ENCODE measurements at regions not wholly inside any gene's neighbourhood (a gene's known extent, or its start where the extent isn't known, plus 50 kb on each side); places are given as distances from the start of the nearest gene placed in this dataset.

GRCh38 chr17:65381152-65381551 is 180.3 kb downstream of the AXIN2 start:
- FAIRE-seq (no peak), DNase-seq (ENCODE audit: extremely low spot score, insufficient read length, low read depth) (no peak)

- FAIRE-seq (no peak), DNase-seq (ENCODE audit: extremely low spot score, insufficient read length, low read depth) (no peak)
These were observed 186.5 kb downstream of the AXIN2 start for GRCh38 chr17:65374966-65375365.

GRCh38 chr17:65371702-65372101 is 189.7 kb downstream of the AXIN2 start:
- DNase-seq (ENCODE audit: extremely low spot score, insufficient read length, low read depth) (no peak), FAIRE-seq (no peak)

GRCh38 chr17:65370669-65371131 is 190.7 kb downstream of the AXIN2 start:
- no peak for FAIRE-seq

GRCh38 chr17:65368341-65368740 is 193.1 kb downstream of the AXIN2 start:
- FAIRE-seq (no peak), DNase-seq (ENCODE audit: extremely low spot score, insufficient read length, low read depth) (no peak)

More at GRCh38 chr17:65370669-65371131, 190.7 kb downstream of the AXIN2 start:
- no peak for DNase-seq (ENCODE audit: extremely low spot score, insufficient read length, low read depth)

GRCh38 chr17:65366102-65366844 is 195.2 kb downstream of the AXIN2 start:
- DNase-seq (ENCODE audit: extremely low spot score, insufficient read length, low read depth) (no peak), FAIRE-seq (no peak)

- FAIRE-seq = no peak
These were observed 196.3 kb downstream of the AXIN2 start for GRCh38 chr17:65365169-65365568.

GRCh38 chr17:65364438-65364837 is 197.0 kb downstream of the AXIN2 start:
- DNase-seq (ENCODE audit: extremely low spot score, insufficient read length, low read depth) (no peak), FAIRE-seq (no peak)

More at GRCh38 chr17:65365169-65365568, 196.3 kb downstream of the AXIN2 start:
- DNase-seq (ENCODE audit: extremely low spot score, insufficient read length, low read depth) = no peak

GRCh38 chr17:65362826-65363225 is 198.6 kb downstream of the AXIN2 start:
- FAIRE-seq (no peak), DNase-seq (ENCODE audit: extremely low spot score, insufficient read length, low read depth) (no peak)

- no peak for FAIRE-seq
- DNase-seq (ENCODE audit: extremely low spot score, insufficient read length, low read depth) = no peak
These were observed 200.4 kb downstream of the AXIN2 start for GRCh38 chr17:65360961-65361552.

- no peak for FAIRE-seq
- DNase-seq (ENCODE audit: extremely low spot score, insufficient read length, low read depth) = no peak
These were observed 202.4 kb downstream of the AXIN2 start for GRCh38 chr17:65359016-65359415.

- FAIRE-seq (no peak), DNase-seq (ENCODE audit: extremely low spot score, insufficient read length, low read depth) (no peak)
These were observed 204.9 kb downstream of the AXIN2 start for GRCh38 chr17:65356536-65356935.

- FAIRE-seq (no peak), DNase-seq (ENCODE audit: extremely low spot score, insufficient read length, low read depth) (no peak)
These were observed 206.2 kb downstream of the AXIN2 start for GRCh38 chr17:65355246-65355645.

- DNase-seq (ENCODE audit: extremely low spot score, insufficient read length, low read depth) = no peak
- FAIRE-seq = no peak
These were observed 211.5 kb downstream of the AXIN2 start for GRCh38 chr17:65349916-65350315.

GRCh38 chr17:65346166-65346565 is 209.0 kb downstream of the RGS9 start:
- FAIRE-seq (no peak), DNase-seq (ENCODE audit: extremely low spot score, insufficient read length, low read depth) (no peak)

- DNase-seq (ENCODE audit: extremely low spot score, insufficient read length, low read depth) (no peak), FAIRE-seq (no peak)
These were observed 208.3 kb downstream of the RGS9 start for GRCh38 chr17:65345261-65346005.

GRCh38 chr17:65340401-65340800 is 203.2 kb downstream of the RGS9 start:
- DNase-seq (ENCODE audit: extremely low spot score, insufficient read length, low read depth) (no peak), FAIRE-seq (no peak)

- DNase-seq (ENCODE audit: extremely low spot score, insufficient read length, low read depth) = no peak
- FAIRE-seq = no peak
These were observed 197.2 kb downstream of the RGS9 start for GRCh38 chr17:65334406-65334805.

GRCh38 chr17:65332779-65333178 is 195.6 kb downstream of the RGS9 start:
- DNase-seq (ENCODE audit: extremely low spot score, insufficient read length, low read depth) = no peak
- no peak for FAIRE-seq

- no peak for FAIRE-seq
- DNase-seq (ENCODE audit: extremely low spot score, insufficient read length, low read depth) = no peak
These were observed 195.2 kb downstream of the RGS9 start for GRCh38 chr17:65332375-65332774.

GRCh38 chr17:65328567-65328966 is 191.4 kb downstream of the RGS9 start:
- FAIRE-seq (no peak), DNase-seq (ENCODE audit: extremely low spot score, insufficient read length, low read depth) (no peak)
